Type B pancreatic cell (in vitro differentiated cells): ENCODE measurements at regions not wholly inside any gene's neighbourhood (a gene's known extent, or its start where the extent isn't known, plus 50 kb on each side); places are given as distances from the start of the nearest gene placed in this dataset.

Experiments
- DNase-seq: peaks from one replicate; pipeline ENCODE4 v3.0.0; 2021; ENCODE audit warnings: mixed read lengths; ENCODE audit not compliant: unreplicated experiment; ENCODE audit errors: extremely low spot score
- H3K27ac Mint-ChIP-seq: 2 replicates; pipeline ENCODE4 v1.8.0; 2021; ENCODE audit warnings: mild to moderate bottlenecking, mixed read lengths
- H3K27me3 Mint-ChIP-seq: 2 replicates; pipeline ENCODE4 v1.8.0; 2021; ENCODE audit warnings: mixed read lengths
- H3K36me3 Mint-ChIP-seq: 2 replicates; pipeline ENCODE4 v1.8.0; 2021; ENCODE audit warnings: mixed read lengths
- H3K4me1 Mint-ChIP-seq: one replicate; pipeline ENCODE4 v1.8.0; 2021; ENCODE audit warnings: mixed read lengths; ENCODE audit not compliant: unreplicated experiment
- H3K4me3 Mint-ChIP-seq: 2 replicates; pipeline ENCODE4 v1.8.0; 2021; ENCODE audit warnings: mild to moderate bottlenecking, mixed read lengths
- H3K9me3 Mint-ChIP-seq: 2 replicates; pipeline ENCODE4 v1.8.0; 2021; ENCODE audit warnings: mixed read lengths
- TF ChIP-seq, protein P1 (sequence below): fragments of 200-600 bp; sonication (generic); conservative IDR thresholded peaks from 2 replicates; pipeline ENCODE4 v1.5.0; 2021; ENCODE audit warnings: antibody characterized with exemption, mild to moderate bottlenecking

DNA sequence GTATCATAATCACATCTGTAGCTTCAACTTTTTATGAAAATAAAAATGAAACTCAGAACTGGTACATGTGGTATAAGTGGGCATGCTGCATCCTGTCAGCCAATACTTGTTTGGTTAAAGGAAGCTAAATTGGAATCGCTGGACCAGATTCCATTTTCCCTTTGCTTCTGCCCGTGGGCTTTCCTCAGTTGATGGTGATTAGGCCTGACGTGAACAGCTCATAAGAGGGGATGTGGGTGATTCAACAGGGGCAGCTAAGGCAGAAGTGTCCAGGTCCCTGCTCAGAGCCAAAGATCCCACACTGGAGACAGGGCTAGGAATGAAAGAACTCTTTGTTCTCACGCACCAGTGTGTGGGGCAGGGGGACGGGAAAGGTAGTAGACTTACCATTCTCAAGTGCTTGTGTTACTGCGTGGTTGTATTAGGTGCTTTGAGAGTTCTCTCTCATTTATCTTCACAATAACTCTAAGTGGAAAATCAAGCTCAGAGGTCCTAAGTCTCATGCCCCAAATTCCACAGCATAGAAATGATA, 63.2 kb upstream of the GUCY1A1 start:
- Mint-ChIP-seq H3K36me3 (no peaks in the 10 kb centered on the region), H3K4me3 (no peak overlapping the region), H3K4me1 (peaks cover 8% of the 10 kb centered on the region), H3K27me3 (no peaks in the 10 kb centered on the region), H3K9me3 (peaks cover 4% of the 10 kb centered on the region), H3K27ac (peak overlapping the region; percentile 5)
- TF ChIP-seq, protein P1, sequence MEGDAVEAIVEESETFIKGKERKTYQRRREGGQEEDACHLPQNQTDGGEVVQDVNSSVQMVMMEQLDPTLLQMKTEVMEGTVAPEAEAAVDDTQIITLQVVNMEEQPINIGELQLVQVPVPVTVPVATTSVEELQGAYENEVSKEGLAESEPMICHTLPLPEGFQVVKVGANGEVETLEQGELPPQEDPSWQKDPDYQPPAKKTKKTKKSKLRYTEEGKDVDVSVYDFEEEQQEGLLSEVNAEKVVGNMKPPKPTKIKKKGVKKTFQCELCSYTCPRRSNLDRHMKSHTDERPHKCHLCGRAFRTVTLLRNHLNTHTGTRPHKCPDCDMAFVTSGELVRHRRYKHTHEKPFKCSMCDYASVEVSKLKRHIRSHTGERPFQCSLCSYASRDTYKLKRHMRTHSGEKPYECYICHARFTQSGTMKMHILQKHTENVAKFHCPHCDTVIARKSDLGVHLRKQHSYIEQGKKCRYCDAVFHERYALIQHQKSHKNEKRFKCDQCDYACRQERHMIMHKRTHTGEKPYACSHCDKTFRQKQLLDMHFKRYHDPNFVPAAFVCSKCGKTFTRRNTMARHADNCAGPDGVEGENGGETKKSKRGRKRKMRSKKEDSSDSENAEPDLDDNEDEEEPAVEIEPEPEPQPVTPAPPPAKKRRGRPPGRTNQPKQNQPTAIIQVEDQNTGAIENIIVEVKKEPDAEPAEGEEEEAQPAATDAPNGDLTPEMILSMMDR = no peak
- no peak for DNase-seq

DNA sequence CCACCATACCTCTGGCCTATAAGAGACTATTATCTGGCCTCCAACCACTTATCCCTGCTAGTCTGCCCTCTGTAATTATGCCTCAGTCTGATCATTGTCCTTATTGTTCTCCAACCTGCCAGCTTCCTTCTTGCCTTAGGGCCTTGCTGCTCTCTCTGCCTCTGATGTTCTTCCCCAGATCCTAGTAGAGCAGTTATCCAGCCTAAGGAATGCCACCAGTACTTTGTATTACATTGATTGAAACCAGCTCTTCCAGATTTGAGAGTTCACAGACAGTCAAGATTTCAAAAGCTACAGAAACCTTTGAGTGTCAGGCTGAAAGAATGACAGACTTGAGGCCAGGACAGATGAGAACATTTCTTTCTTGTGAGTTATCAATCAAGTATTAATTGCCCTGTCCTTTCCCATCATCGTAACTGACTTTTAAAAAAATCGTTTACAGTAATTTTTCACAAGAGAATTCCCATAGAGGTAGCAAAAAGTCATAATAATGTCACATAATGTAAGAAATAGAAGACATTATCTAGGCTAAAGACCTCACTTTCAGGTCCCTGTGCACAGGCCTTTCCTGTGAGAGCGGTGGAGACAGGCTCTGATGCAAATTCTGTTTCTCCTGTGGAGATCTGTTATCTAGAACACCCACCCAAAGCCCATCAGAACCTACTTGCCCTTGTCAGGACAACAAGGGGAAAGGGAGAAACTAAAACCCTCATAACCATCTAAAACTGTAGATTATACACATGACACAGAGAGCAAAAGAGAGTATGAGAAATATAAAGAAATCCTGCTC, 64.1 kb upstream of the GUCY1A1 start:
- TF ChIP-seq, protein P1 = no peak
- Mint-ChIP-seq H3K4me3 (peak overlapping the region; percentile 34), H3K4me1 (peaks cover 11% of the 10 kb centered on the region), H3K27ac (peak overlapping the region; percentile 5), H3K9me3 (peaks cover 4% of the 10 kb centered on the region), H3K27me3 (no peaks in the 10 kb centered on the region), H3K36me3 (no peaks in the 10 kb centered on the region)
- DNase-seq = no peak

DNA sequence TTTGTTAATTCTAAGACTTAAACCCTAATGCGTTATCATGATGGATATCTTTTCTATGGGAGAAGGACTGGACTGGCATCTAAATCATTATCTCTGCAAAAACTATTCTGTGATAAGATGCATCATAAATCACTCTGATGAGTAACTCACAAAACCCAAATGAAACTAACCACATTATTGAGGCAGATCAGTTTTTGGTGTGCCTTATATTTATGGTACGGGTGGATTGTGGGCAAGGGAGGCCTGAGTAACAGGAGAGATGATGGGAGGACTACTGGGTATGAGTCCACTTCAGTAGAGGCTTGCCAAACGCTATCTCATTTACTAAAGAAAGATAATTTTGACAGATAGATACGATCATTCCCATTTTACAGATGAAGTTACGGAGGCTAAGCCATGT, 66.4 kb upstream of the GUCY1A1 start:
- Mint-ChIP-seq H3K4me1 (peaks cover 16% of the 10 kb centered on the region), H3K27me3 (no peaks in the 10 kb centered on the region), H3K27ac (no peak overlapping the region), H3K36me3 (no peaks in the 10 kb centered on the region), H3K4me3 (no peak overlapping the region), H3K9me3 (peaks cover 4% of the 10 kb centered on the region)
- TF ChIP-seq, protein P1 = no peak
- DNase-seq = no peak

DNA sequence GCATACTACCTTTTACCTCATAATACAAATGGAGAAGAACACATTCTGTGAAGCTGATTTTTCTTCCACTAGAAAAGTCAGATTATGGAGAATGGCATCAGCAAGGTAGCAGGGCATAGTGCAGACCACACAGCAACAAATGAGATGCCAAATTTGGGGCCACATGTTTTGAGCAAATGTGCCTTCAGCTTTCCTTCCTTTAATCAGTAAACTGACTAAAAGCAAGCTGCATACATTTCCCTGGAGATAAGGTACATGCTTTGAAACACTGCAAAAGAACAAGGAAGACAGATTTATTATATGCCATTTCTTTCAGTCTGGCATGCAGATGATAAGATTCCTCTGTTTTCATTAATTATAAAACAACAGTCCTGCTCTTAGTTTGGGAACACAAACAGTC, 67.1 kb upstream of the GUCY1A1 start:
- Mint-ChIP-seq H3K4me1 (peaks cover 16% of the 10 kb centered on the region), H3K27ac (no peak overlapping the region), H3K9me3 (peaks cover 4% of the 10 kb centered on the region), H3K27me3 (no peaks in the 10 kb centered on the region), H3K36me3 (no peaks in the 10 kb centered on the region), H3K4me3 (no peak overlapping the region)
- DNase-seq = no peak
- TF ChIP-seq, protein P1 = no peak

DNA sequence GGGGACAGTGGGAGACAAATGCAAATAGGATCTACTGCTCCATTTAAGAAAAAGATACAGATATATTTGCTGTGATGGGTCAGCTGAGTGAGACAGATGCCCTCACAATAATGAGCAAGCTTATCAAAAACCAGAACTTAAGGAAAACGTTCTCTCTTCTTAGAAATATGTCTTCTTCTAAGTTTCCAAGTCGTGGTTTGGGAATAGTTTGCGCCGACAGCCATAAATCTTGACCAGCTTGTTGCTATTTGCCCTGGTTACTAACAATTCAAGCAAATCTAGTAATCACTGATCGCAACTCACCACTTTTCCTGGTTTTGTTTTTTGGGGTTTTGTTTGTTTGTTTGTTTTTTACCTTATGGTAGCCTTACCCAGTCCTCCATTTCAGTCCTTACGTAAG, 67.6 kb upstream of the GUCY1A1 start:
- H3K4me1 Mint-ChIP-seq = peaks cover 16% of the 10 kb centered on the region
- no peaks in the 10 kb centered on the region for H3K36me3 Mint-ChIP-seq
- H3K9me3 Mint-ChIP-seq = peaks cover 4% of the 10 kb centered on the region
- H3K4me3 Mint-ChIP-seq = no peak overlapping the region
- no peaks in the 10 kb centered on the region for H3K27me3 Mint-ChIP-seq
- H3K27ac Mint-ChIP-seq = no peak overlapping the region
- DNase-seq = no peak
- TF ChIP-seq, protein P1 = no peak
